SK-N-SH (cell line): ENCODE measurements at regions not wholly inside any gene's neighbourhood (a gene's known extent, or its start where the extent isn't known, plus 50 kb on each side); places are given as distances from the start of the nearest gene placed in this dataset.

Experiments used
- CTCF ChIA-PET: fragments of 300-600, 350-600 bp; formaldehyde crosslinking; extraction: SDS; loops from one replicate; lab custom pipeline; 2021; lab: Yijun Ruan, JAX
- POLR2A ChIA-PET: fragments of 350-600 bp; sonication (Branson Sonifier 250); formaldehyde crosslinking; extraction: SDS; loops from one replicate; lab custom pipeline; 2020; ENCODE audit warnings: antibody characterized with exemption, inconsistent platforms; lab: Yijun Ruan, JAX
- DNase-seq: peaks from one replicate; pipeline ENCODE4 v3.0.0; 2012
- H2AFZ ChIP-seq: fragments of 200-600 bp; sonication (generic); 2 replicates; pipeline ENCODE4 v1.8.1; 2016; ENCODE audit warnings: antibody characterized with exemption, mild to moderate bottlenecking, low read depth
- H3F3A ChIP-seq: fragments of 200-600 bp; sonication (generic); replicated peaks from 2 replicates; pipeline ENCODE3; 2016; ENCODE audit warnings: antibody characterized with exemption, mild to moderate bottlenecking; ENCODE audit not compliant: insufficient read depth
- H3K27ac ChIP-seq, 2 experiments: fragments of 200-500 bp in 1 of 2; fragments of 200-600 bp in 1 of 2; sonication (Bioruptor generic) in 1 of 2; sonication (generic), shearing (Covaris generic) in 1 of 2; 2 replicates each; pipeline versions ENCODE4 v1.5.1 to v1.6.1; 2014 to 2016; ENCODE audit warnings: low read depth in 2 of 2, inconsistent platforms in 1 of 2, low read length in 1 of 2, mild to moderate bottlenecking in 1 of 2, mixed read lengths in 1 of 2
- H3K27me3 ChIP-seq: fragments of 200-600 bp; sonication (generic), shearing (Covaris generic); 2 replicates; pipeline ENCODE4 v1.6.1; 2016; ENCODE audit warnings: mixed run types; ENCODE audit not compliant: insufficient read depth
- H3K36me3 ChIP-seq, 2 experiments: fragments of 200-500 bp in 1 of 2; fragments of 200-600 bp in 1 of 2; sonication (Bioruptor generic) in 1 of 2; sonication (generic) in 1 of 2; replicated peaks in 1 of 2; 2 replicates each; pipeline versions ENCODE3 to v1.5.1; 2014 to 2016; ENCODE audit warnings: low read length in 1 of 2, mild to moderate bottlenecking in 1 of 2; ENCODE audit not compliant: insufficient read depth in 2 of 2, control insufficient read depth in 1 of 2
- H3K4me1 ChIP-seq, 2 experiments: fragments of 200-500 bp in 1 of 2; fragments of 200-600 bp in 1 of 2; sonication (Bioruptor generic) in 1 of 2; sonication (generic), shearing (Covaris generic) in 1 of 2; 2 replicates each; pipeline versions ENCODE4 v1.5.1 to v1.6.1; 2014 to 2016; ENCODE audit warnings: low read depth in 1 of 2, low read length in 1 of 2, mixed run types in 1 of 2; ENCODE audit not compliant: insufficient read depth in 2 of 2, control insufficient read depth in 1 of 2
- H3K4me2 ChIP-seq: fragments of 200-600 bp; sonication (generic), shearing (Covaris generic); 2 replicates; pipeline ENCODE4 v1.6.1; 2017; ENCODE audit warnings: mixed run types
- H3K4me3 ChIP-seq, 2 experiments: fragments of 200-500 bp in 1 of 2; fragments of 200-600 bp in 1 of 2; sonication (Bioruptor generic) in 1 of 2; sonication (generic), shearing (Covaris generic) in 1 of 2; 2 replicates each; pipeline versions ENCODE4 v1.5.1 to v1.8.1; 2014 to 2016; ENCODE audit warnings: low read depth in 2 of 2, inconsistent platforms in 1 of 2, low read length in 1 of 2, mild to moderate bottlenecking in 1 of 2, mixed read lengths in 1 of 2, moderate library complexity in 1 of 2
- H3K79me2 ChIP-seq: fragments of 200-600 bp; sonication (generic); 2 replicates; pipeline ENCODE4 v1.8.1; 2017; ENCODE audit warnings: mild to moderate bottlenecking; ENCODE audit not compliant: insufficient read depth
- H3K9ac ChIP-seq: fragments of 200-600 bp; sonication (generic); 2 replicates; pipeline ENCODE4 v1.6.1; 2017; ENCODE audit warnings: mixed run types
- H3K9me2 ChIP-seq: fragments of 200-600 bp; sonication (generic); 2 replicates; pipeline ENCODE4 v1.6.1; 2017; ENCODE audit warnings: mixed run types
- H3K9me3 ChIP-seq: fragments of 200-600 bp; sonication (generic); 2 replicates; pipeline ENCODE4 v1.6.1; 2017; ENCODE audit warnings: mixed run types, mild to moderate bottlenecking, moderate library complexity
- H4K20me1 ChIP-seq: fragments of 200-600 bp; sonication (generic); 2 replicates; pipeline ENCODE4 v1.6.1; 2017; ENCODE audit warnings: mild to moderate bottlenecking, mixed run types; ENCODE audit not compliant: insufficient read depth
- CHD2 ChIP-seq: fragments of 150-350 bp; IDR thresholded peaks from 2 replicates; pipeline ENCODE4 v1.6.1; 2018; ENCODE audit warnings: low read length; ENCODE audit not compliant: partially characterized antibody
- ELF1 ChIP-seq: IDR thresholded peaks from 2 replicates; pipeline ENCODE4 v1.4.0; 2012
- EP300 ChIP-seq, 2 experiments: IDR thresholded peaks; 2 replicates each; pipeline versions ENCODE4 v1.4.0 to v1.6.1; 2012; ENCODE audit warnings: borderline replicate concordance in 1 of 2, low read depth in 1 of 2, low read length in 1 of 2
- FOXJ3 ChIP-seq: sonication (generic); formaldehyde crosslinking; IDR thresholded peaks from 2 replicates; pipeline ENCODE4 v1.5.1; 2020; ENCODE audit warnings: mild to moderate bottlenecking, missing genetic modification reagents
- MAX ChIP-seq: IDR thresholded peaks from 2 replicates; pipeline ENCODE4 v1.4.0; 2012; ENCODE audit warnings: low read depth
- MEF2A ChIP-seq: IDR thresholded peaks from 2 replicates; pipeline ENCODE4 v1.4.0; 2012; ENCODE audit warnings: low read depth, borderline replicate concordance
- PBX3 ChIP-seq: IDR thresholded peaks from 2 replicates; pipeline ENCODE4; 2012
- RAD21 ChIP-seq: IDR thresholded peaks from 2 replicates; pipeline ENCODE4 v1.6.1; 2012; ENCODE audit warnings: mild to moderate bottlenecking, low read length
- RXRA ChIP-seq: IDR thresholded peaks from 2 replicates; pipeline ENCODE4 v1.4.0; 2012; ENCODE audit warnings: low read depth, mild to moderate bottlenecking, borderline replicate concordance
- TCF12 ChIP-seq: IDR thresholded peaks from 2 replicates; pipeline ENCODE4 v1.4.0; 2012
- ZBTB33 ChIP-seq: IDR thresholded peaks from 2 replicates; pipeline ENCODE4 v1.4.0; 2012; ENCODE audit warnings: low read depth, borderline replicate concordance
- WGBS: methylation state at CpG from one replicate; pipeline ENCODE4 v1.1.6; 2017; ENCODE audit warnings: low lambda C conversion rate; 5-methylcytosine and 5-hydroxymethylcytosine counted together
- TF ChIP-seq, protein P1 (sequence below): fragments of 150-350 bp; IDR thresholded peaks from 2 replicates; pipeline ENCODE4 v1.6.1; 2017; ENCODE audit warnings: antibody characterized with exemption, low read length, low read depth, borderline replicate concordance
- TF ChIP-seq, protein P2 (sequence below): IDR thresholded peaks from 2 replicates; pipeline ENCODE4 v1.4.0; 2012; ENCODE audit warnings: low read depth, borderline replicate concordance

DNA sequence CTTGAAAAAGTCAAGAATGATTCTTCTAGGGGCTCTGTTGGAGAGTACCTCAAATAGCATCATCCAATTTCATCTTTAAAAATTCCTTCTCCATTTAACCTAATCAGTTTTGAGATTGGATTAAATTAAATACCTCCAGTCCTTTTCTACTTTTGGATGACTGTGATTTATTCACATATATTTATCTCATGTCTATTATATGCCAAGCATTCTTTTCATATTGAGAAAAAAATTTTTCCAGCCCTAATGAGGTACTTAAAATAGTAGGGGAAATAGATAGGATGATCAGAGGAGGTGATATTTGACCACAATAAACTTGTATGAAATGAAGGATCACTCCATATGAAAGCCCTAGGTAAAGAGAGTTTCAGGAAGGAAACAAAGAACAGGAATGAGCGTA is 250.1 kb downstream of the MAT2B start (continued):
- TF ChIP-seq ZBTB33, result no peak

DNA sequence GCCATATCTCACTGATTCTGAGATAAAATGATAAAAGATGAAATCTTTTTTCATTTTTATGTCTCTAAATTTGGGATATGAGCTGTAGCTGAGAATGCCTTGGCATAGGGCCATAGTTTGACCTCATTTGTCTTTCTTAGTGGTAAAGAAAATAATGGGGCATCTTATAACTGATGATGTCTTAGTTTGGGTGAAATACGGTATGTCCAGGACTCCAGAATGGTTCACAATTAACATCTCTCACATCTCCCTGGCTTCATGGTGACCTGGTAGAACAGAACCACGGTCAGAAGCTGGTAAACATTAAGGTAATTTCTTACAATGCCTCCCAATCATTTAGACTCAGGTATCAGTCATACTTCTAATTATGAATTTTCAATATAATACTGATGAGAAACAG is 250.8 kb downstream of the MAT2B start:
- Histone ChIP-seq H3K27me3 (no peaks in the 10 kb centered on the region), H3K27ac (no peak overlapping the region), H3K36me3 (no peaks in the 10 kb centered on the region), H3K4me3 (no peak overlapping the region)
- DNase-seq, result no peak
- TF ChIP-seq, protein P1, sequence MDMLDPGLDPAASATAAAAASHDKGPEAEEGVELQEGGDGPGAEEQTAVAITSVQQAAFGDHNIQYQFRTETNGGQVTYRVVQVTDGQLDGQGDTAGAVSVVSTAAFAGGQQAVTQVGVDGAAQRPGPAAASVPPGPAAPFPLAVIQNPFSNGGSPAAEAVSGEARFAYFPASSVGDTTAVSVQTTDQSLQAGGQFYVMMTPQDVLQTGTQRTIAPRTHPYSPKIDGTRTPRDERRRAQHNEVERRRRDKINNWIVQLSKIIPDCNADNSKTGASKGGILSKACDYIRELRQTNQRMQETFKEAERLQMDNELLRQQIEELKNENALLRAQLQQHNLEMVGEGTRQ, result no peak
- TF ChIP-seq RAD21, result no peak
- TF ChIP-seq EP300 (IDR thresholded peaks at IDR 0.05; ENCODE audit: borderline replicate concordance in 1 of 2, low read depth in 1 of 2, low read length in 1 of 2), result no peak
- TF ChIP-seq MEF2A, result no peak
- TF ChIP-seq ELF1, result no peak
- no peak for TF ChIP-seq ZBTB33
- TF ChIP-seq CHD2, result no peak
- no peak for TF ChIP-seq FOXJ3 (CRISPR knock-in tag)
- no peak for TF ChIP-seq RXRA
- TF ChIP-seq TCF12, result no peak
- no peak for TF ChIP-seq MAX
- TF ChIP-seq, protein P2, sequence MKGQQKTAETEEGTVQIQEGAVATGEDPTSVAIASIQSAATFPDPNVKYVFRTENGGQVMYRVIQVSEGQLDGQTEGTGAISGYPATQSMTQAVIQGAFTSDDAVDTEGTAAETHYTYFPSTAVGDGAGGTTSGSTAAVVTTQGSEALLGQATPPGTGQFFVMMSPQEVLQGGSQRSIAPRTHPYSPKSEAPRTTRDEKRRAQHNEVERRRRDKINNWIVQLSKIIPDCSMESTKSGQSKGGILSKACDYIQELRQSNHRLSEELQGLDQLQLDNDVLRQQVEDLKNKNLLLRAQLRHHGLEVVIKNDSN, result no peak
- no peak for TF ChIP-seq PBX3
- TF ChIP-seq, all 33 proteins: peak for 0
- 49% methylated on average over 2 of the region's 2 CpGs for WGBS
- H3K4me1 ChIP-seq, result peaks cover 0 to 8% of the 10 kb centered on the region in 2 experiments; a peak in 2 of 4 replicates
- CTCF ChIA-PET, result no interaction called here
- peaks cover 6% of the 10 kb centered on the region for H3F3A ChIP-seq
- H3K9me3 ChIP-seq, result no peaks in the 10 kb centered on the region
- no peaks in the 10 kb centered on the region for H3K79me2 ChIP-seq
- H3K9ac ChIP-seq, result no peak overlapping the region
- H2AFZ ChIP-seq, result no peak overlapping the region
- no peaks in the 10 kb centered on the region for H3K9me2 ChIP-seq
- H3K4me2 ChIP-seq, result no peak overlapping the region
- H4K20me1 ChIP-seq, result no peaks in the 10 kb centered on the region
- POLR2A ChIA-PET, result no interaction called here
